ENCODE measurements at regions not wholly inside any gene's neighbourhood (a gene's known extent, or its start where the extent isn't known, plus 50 kb on each side); places are given as distances from the start of the nearest gene placed in this dataset.

GRCh38 chr5:8954801-8955200 lies 591.1 kb downstream of the SEMA5A start:
- no peak overlapping the region for H3K27ac Mint-ChIP-seq (ENCODE audit: unreplicated experiment)
- CTCF ChIA-PET, result no interaction called here
- BruUV-seq (replicated peaks), result no TSS peak

DNA sequence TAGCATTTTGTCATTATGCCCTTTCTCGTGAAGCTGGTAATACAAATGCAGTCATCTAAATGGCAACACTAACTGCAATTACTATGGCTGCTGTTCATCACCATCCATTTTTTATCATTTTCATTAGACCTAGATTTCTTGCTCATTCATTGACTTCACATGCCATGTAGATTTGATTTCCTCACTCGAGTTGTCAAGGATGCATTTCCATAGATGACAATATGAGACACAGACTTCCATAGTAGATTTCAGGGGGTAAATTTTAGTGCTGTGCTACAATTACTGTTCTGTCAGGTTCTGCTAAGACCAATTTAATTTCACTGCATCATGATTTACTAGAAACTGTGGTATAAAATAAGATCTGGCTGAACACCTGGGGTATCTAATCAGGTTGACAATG lies 589.2 kb downstream of the SEMA5A start:
- POLR2A ChIA-PET, result no interaction called here
- BruUV-seq (replicated peaks), result no TSS peak

More at GRCh38 chr5:8954801-8955200, 591.1 kb downstream of the SEMA5A start:
- no peak overlapping the region for H3K4me3 ChIP-seq (ENCODE audit: low read depth, low read length)
- no peaks in the 10 kb centered on the region for H3K36me3 ChIP-seq (ENCODE audit: control insufficient read depth, insufficient read depth, low read length)
- H3K4me3 Mint-ChIP-seq (ENCODE audit: unreplicated experiment), result no peak overlapping the region
- no peaks in the 10 kb centered on the region for H3K27me3 ChIP-seq (replicated peaks; ENCODE audit: control insufficient read depth, insufficient read depth, low read length)
- no peaks in the 10 kb centered on the region for H3K9me3 ChIP-seq
- H3K4me1 Mint-ChIP-seq (ENCODE audit: low read depth, unreplicated experiment), result no peaks in the 10 kb centered on the region
- H3K27me3 Mint-ChIP-seq (ENCODE audit: insufficient read depth, unreplicated experiment), result peaks cover 14% of the 10 kb centered on the region
- no peaks in the 10 kb centered on the region for H3K9me3 Mint-ChIP-seq (ENCODE audit: unreplicated experiment)
- intact Hi-C loops (cut with micrococcal nuclease; ENCODE audit: unreplicated experiment), result no loop called here
- TF ChIP-seq, protein P1, sequence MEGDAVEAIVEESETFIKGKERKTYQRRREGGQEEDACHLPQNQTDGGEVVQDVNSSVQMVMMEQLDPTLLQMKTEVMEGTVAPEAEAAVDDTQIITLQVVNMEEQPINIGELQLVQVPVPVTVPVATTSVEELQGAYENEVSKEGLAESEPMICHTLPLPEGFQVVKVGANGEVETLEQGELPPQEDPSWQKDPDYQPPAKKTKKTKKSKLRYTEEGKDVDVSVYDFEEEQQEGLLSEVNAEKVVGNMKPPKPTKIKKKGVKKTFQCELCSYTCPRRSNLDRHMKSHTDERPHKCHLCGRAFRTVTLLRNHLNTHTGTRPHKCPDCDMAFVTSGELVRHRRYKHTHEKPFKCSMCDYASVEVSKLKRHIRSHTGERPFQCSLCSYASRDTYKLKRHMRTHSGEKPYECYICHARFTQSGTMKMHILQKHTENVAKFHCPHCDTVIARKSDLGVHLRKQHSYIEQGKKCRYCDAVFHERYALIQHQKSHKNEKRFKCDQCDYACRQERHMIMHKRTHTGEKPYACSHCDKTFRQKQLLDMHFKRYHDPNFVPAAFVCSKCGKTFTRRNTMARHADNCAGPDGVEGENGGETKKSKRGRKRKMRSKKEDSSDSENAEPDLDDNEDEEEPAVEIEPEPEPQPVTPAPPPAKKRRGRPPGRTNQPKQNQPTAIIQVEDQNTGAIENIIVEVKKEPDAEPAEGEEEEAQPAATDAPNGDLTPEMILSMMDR (IDR thresholded peaks at IDR 0.05; ENCODE audit: insufficient read depth in 1 of 2, low read depth in 1 of 2, low read length in 1 of 2, severe bottlenecking in 1 of 2, unreplicated experiment in 1 of 2), result no peak
- no peak for DNase-seq
- POLR2A ChIA-PET, result no interaction called here
- no peaks in the 10 kb centered on the region for H3K36me3 Mint-ChIP-seq (ENCODE audit: insufficient read depth, unreplicated experiment)
- H3K4me1 ChIP-seq, result no peaks in the 10 kb centered on the region

DNA sequence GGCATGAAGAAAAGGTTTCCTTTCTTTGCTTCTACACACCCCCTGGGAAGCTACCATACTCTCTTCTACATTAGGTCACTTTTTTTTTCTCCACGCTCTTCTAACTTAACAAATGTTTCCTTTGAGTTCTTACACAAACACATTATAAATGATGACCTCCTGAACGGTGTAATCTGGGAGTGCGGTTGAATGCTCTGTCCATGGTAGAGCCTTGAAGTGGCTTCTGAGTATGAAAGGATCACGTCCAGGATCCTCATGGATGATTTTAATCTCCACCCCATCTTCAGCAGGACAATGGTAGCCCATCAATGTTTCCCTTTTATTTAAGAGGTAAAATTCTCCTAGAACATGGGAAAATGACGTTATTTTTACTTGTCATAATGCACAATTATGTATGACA lies 587.3 kb downstream of the SEMA5A start:
- H3K4me1 Mint-ChIP-seq (ENCODE audit: low read depth, unreplicated experiment), result no peaks in the 10 kb centered on the region
- H3K27ac Mint-ChIP-seq (ENCODE audit: unreplicated experiment), result no peak overlapping the region
- no peaks in the 10 kb centered on the region for H3K36me3 Mint-ChIP-seq (ENCODE audit: insufficient read depth, unreplicated experiment)
- no peaks in the 10 kb centered on the region for H3K9me3 Mint-ChIP-seq (ENCODE audit: unreplicated experiment)
- H3K27me3 ChIP-seq (replicated peaks; ENCODE audit: control insufficient read depth, insufficient read depth, low read length), result no peaks in the 10 kb centered on the region
- no TSS peak for BruUV-seq (replicated peaks)
- ChIA-PET POLR2A (no interaction called here), CTCF (no interaction called here)
- H3K4me3 Mint-ChIP-seq (ENCODE audit: unreplicated experiment), result no peak overlapping the region
- no peak for DNase-seq
- H3K9me3 ChIP-seq, result no peaks in the 10 kb centered on the region
- intact Hi-C loops (cut with micrococcal nuclease; ENCODE audit: unreplicated experiment), result no loop called here
- H3K36me3 ChIP-seq (ENCODE audit: control insufficient read depth, insufficient read depth, low read length), result no peaks in the 10 kb centered on the region
- TF ChIP-seq, protein P1 (IDR thresholded peaks at IDR 0.05; ENCODE audit: insufficient read depth in 1 of 2, low read depth in 1 of 2, low read length in 1 of 2, severe bottlenecking in 1 of 2, unreplicated experiment in 1 of 2), result no peak
- no peaks in the 10 kb centered on the region for H3K4me1 ChIP-seq
- peaks cover 23% of the 10 kb centered on the region for H3K27me3 Mint-ChIP-seq (ENCODE audit: insufficient read depth, unreplicated experiment)
- no peak overlapping the region for H3K4me3 ChIP-seq (ENCODE audit: low read depth, low read length)

More for the DNA sequence above, 589.2 kb downstream of the SEMA5A start:
- no peak for DNase-seq
- Histone ChIP-seq H3K4me3 (ENCODE audit: low read depth, low read length) (no peak overlapping the region), H3K4me1 (no peaks in the 10 kb centered on the region), H3K36me3 (ENCODE audit: control insufficient read depth, insufficient read depth, low read length) (no peaks in the 10 kb centered on the region), H3K27me3 (replicated peaks; ENCODE audit: control insufficient read depth, insufficient read depth, low read length) (no peaks in the 10 kb centered on the region), H3K9me3 (no peaks in the 10 kb centered on the region)
- Mint-ChIP-seq H3K27me3 (ENCODE audit: insufficient read depth, unreplicated experiment) (peaks cover 21% of the 10 kb centered on the region), H3K4me3 (ENCODE audit: unreplicated experiment) (no peak overlapping the region), H3K36me3 (ENCODE audit: insufficient read depth, unreplicated experiment) (no peaks in the 10 kb centered on the region), H3K27ac (ENCODE audit: unreplicated experiment) (no peak overlapping the region), H3K9me3 (ENCODE audit: unreplicated experiment) (no peaks in the 10 kb centered on the region), H3K4me1 (ENCODE audit: low read depth, unreplicated experiment) (no peaks in the 10 kb centered on the region)
- CTCF ChIA-PET, result no interaction called here
- TF ChIP-seq, protein P1 (IDR thresholded peaks at IDR 0.05; ENCODE audit: insufficient read depth in 1 of 2, low read depth in 1 of 2, low read length in 1 of 2, severe bottlenecking in 1 of 2, unreplicated experiment in 1 of 2), result no peak
- intact Hi-C loops (cut with micrococcal nuclease; ENCODE audit: unreplicated experiment), result no loop called here

All from Caco-2 (cell line).